HG02981 (cell line): ENCODE measurements at regions not wholly inside any gene's neighbourhood (a gene's known extent, or its start where the extent isn't known, plus 50 kb on each side); places are given as distances from the start of the nearest gene placed in this dataset.
"Not testable (repeated sequence)": the region's sequence is repeated elsewhere in the genome, so short reads cannot be mapped to it uniquely, and the experiment has no call there.

ENCODE experiments used
- ATAC-seq: cut with Tn5 transposase; IDR thresholded peaks from one replicate; pipeline ENCODE4 v1.9.1; 2021; ENCODE audit warnings: mild to moderate bottlenecking, moderate library complexity; ENCODE audit not compliant: unreplicated experiment

- not testable (repeated sequence) for ATAC-seq
These were observed 163.5 kb upstream of the PTCH1 start for GRCh38 chr9:95680306-95680705.

DNA sequence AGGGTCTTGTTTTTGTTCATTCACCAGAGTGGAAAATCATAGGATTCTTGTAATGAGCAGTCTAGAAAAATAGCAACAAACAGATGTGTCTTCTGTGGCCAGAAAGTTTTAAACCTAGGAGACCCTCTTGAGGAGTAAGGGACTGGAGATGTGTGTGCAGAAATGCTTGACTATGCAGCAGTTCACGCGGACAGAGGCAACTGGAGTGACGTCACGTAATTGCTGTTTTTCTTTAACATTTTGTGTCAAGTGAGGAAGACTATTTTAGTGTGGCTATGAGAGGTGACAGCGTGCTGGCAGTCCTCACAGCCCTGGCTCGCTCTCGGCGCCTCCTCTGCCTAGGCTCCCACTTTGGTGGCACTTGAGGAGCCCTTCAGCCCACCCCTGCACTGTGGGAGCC, 163.1 kb upstream of the PTCH1 start:
- ATAC-seq = no peak

DNA sequence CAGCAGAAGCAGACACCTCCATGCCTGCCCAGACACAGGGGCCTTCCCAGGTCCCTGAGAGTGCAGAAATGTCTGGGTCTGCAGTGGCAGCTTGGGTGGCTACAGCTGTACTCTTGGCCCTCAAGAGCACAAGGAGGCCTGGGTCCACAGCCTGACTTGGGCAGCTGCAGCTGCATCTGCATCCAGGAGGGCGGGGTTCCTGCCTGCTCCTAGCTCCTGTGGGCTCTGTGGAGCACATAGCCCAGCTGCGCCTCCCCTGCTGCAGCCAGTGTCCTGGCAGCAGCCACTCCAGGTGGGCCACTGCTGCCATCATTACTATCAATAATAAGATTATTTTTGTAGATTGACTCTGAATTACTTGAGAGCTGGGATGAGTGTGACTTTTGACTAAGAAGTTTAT, 162.0 kb upstream of the PTCH1 start:
- ATAC-seq = no peak

DNA sequence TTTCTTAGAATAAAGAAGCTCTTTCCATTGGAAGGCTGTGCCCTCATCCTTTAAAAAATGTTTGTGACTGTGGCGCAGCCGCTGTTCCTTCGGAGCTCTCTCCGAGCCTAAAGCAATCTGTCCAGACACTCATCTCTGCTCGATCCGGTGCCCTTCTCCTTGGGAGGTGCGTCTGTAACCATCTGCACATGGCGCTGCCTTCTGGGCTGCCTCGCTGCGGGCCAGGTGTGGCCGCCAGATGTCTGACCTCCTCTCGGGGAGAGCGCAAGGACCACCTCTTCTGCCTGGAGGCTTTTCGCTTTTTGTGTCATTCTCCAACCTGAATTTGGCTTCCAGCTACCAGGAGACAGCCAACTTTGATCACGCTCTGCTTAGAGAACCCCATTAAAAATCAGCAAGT, 153.4 kb upstream of the PTCH1 start:
- no peak for ATAC-seq

DNA sequence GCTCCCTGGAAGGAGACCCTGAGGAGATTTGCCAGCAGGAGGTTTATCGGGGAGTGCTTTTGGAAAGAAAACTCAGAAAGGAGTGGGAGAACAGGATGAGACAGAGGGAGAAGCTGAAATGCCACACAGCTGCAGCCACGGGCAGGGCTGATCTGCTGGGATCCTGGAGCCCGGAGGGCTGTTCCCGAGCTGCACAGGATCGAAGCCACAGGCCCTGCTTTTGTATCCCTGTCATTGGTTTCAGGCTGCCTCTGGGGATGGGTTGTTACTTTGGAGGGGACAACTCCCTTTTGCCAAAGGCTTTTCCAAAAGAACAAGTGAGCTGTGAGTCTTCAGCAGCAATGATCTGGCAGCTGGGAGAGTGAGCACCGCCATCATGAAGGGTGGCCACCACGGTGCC, 152.5 kb upstream of the PTCH1 start:
- no peak for ATAC-seq

DNA sequence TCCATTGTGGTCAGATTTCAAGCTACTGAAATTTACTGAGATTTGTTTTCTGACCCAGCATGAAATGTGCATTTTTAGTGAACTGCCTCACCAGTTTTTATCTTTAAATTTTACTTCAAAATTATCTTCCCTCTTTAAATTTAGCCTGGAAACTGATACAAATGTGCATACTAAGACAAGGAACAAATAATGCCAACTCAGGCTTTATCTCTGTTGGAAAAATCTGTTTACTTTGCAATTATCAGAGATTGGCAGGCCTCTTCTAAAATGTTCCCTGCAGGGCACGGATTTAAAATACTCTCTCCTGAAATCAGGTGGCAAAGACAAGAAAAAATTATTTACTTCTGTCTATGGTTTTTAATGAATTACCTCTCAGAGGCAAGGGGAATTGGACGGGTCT, 151.0 kb upstream of the PTCH1 start:
- no peak for ATAC-seq

- no peak for ATAC-seq
These were observed 150.0 kb upstream of the PTCH1 start for GRCh38 chr9:95666785-95667155.

DNA sequence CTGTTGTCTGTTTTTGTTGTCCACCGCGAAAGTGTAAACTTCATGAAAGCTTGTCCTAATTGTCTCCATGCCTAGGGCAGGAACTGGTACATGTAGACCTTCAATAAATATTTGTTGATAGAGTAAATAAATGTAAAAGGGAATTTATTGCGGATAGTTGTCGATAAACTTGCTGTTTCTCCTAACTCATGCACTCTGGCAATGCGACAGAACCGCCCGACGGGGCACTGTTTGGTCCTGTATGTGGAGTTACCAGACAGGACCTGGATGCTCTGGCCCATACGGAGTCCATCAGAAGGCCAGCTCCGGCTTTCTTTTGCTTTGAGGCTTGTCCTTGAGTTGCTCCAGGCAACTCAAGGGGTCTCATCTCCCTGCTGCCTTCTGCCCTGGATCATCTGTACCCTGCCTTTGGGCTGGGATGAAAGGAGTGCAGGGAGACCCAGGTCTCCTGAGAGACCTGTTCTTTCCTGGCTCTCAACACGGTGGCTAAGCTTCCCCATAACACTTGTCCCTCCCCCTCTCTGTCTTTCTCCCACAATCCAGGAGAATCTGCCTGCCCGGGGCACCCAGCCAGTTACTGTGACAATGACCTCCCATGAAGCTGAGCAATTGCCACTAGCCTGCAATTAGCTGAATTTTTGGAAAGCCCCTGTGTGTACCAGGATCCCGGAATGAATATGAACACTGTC, 149.5 kb upstream of the PTCH1 start:
- no peak for ATAC-seq

GRCh38 chr9:95653246-95653645, 136.5 kb upstream of the PTCH1 start:
- no peak for ATAC-seq

GRCh38 chr9:95650720-95651119, 133.9 kb upstream of the PTCH1 start:
- no peak for ATAC-seq

- no peak for ATAC-seq
These were observed 133.0 kb upstream of the PTCH1 start for GRCh38 chr9:95649801-95650213.

DNA sequence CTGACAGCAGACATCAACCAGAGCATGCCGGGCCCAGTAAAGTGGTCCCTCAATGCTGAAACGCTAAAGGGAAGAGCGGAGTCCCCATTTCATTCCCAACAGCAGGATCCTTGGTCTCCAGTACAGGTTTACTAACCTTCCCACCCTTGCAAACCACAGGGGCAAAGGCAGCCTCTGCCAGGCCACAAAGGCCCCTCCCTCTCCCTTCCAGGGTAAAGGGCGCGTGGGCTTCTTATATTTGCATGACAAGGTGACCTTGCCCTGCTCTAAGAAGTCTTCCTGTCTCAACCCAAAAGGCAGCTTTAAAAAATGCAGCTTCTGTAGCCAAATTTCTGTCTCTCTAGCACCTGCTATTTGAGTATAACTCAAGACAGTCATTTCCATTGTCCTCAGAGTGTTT, 131.5 kb upstream of the PTCH1 start:
- no peak for ATAC-seq

DNA sequence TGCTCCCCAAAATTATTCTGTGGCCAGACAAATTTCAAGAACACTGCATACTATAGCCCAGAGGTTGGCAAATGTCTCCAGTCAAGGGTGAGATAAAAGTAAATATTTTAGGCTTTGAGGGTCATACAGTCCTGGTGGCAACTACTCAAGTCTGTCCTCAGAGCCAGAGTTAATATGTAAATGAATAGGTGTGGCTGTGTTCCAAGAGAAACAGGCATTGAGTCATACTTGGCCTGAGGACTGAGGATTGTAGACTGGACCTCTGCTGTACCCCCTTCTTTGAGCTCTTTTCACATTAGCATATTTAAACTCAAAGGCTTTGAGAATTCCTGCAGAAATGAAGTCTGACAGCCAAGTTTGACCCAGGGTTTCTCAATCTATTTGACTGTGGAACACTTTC, 129.2 kb upstream of the PTCH1 start:
- no peak for ATAC-seq

DNA sequence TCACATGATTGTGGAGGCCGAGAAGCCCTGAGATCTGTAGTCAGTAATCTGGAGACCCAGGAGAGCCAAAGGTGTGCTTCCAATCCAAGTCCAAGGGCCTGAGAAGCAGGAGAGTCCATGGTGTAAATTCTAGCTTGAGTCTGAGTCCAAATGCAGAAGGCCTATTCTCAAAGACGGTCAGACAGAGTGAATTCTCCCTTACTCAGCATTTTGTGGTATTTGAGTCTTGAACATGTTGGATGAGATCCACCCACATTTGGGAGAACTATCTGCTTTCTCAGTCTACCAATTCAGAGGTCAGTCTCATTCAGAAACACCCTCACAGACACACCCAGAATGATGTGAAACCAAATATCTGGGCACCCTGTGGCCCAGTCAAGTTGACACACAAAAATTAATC, 128.8 kb upstream of the PTCH1 start:
- ATAC-seq = no peak

DNA sequence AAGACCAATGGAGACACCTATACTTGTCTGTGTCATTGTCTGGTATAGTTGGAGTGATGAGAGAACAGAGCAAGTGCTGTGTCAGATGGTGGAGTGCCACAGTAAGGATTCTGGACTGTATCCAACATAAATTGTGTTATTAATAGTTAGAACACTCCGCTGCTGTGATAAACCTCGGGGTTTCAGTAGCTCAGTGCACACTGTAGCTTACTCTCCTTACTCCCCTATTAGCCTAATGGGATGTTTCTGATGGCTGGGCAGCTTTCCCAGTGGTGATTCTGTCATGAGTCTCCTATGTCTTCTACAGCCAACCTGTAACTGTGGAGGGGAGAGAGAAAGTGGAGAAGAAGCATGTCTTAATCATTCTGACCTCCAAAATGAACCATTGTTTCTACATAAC, 127.6 kb upstream of the PTCH1 start:
- ATAC-seq = no peak

GRCh38 chr9:95643619-95644018, 126.8 kb upstream of the PTCH1 start:
- ATAC-seq = no peak

DNA sequence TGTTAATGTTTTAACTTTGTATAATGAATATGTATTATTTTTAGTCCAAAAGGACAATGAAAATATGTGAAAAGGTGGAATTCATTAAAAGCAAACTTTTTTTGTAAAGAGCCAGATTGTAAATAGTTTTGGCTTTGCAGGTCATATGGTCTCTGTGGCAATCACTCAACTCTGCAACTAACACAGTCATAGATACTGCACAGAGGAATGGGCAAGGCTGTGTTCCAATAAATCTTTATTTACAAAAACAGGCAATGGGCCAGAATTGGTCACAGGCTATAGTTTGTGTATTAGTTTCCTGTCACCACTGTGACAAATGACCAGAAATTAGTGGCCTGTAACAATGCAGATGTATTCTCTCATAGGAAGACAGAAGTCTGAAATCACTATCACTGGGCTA, 125.4 kb upstream of the PTCH1 start:
- ATAC-seq = no peak

GRCh38 chr9:95641586-95641985, 124.8 kb upstream of the PTCH1 start:
- ATAC-seq = no peak

DNA sequence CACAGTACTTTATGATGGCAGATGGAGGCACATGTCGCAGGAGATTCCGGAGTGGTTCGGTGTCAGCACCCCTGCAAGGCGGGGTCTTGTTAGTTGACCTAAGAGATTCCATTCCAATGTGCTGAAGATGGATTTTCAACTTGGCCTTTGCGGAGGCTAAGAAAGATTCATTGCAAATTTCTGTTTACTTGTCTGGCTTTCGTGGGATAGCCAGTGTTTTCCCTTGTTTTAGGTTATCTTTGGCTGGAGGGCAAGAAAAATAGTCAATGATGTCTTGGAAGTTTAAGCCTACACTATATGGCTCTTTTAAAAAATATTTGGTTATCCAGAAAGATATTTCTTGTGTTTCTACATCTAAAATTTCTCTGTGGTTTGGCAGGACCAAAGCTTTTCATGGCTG, 123.6 kb upstream of the PTCH1 start:
- ATAC-seq = no peak

DNA sequence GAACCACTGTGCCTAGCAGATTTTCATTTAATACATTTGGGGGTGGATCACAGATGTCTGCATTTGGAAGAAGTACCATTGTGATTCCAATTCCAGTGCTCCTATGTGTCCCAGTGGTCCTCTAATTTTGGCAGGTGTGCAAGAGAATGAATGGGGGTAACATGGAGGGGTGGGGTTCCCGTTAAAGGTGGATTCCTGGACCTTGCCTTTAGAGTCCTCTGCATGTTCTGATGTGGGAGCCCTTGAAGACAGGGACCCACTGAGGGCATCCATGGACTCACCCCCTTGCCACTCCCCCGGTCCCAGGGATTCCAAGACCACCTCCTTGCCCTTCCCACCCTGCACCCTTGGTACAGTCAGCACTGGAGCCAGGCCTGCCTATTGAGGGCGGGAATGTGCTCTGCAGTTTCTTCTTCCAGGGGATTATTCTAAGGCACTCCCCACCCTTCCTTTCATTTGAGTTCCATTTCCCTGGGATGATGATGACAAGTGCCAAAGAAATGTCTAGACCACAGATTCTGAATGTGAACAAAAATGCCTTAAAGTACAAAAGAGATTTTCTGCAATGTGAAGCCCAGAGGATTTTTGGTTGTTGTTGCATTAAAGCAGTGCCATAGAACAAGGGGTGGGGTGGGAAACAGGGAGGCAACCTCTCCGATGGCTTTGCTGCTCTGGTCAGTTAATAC, 119.4 kb upstream of the PTCH1 start:
- no peak for ATAC-seq

GRCh38 chr9:95634536-95634935, 117.8 kb upstream of the PTCH1 start:
- no peak for ATAC-seq

DNA sequence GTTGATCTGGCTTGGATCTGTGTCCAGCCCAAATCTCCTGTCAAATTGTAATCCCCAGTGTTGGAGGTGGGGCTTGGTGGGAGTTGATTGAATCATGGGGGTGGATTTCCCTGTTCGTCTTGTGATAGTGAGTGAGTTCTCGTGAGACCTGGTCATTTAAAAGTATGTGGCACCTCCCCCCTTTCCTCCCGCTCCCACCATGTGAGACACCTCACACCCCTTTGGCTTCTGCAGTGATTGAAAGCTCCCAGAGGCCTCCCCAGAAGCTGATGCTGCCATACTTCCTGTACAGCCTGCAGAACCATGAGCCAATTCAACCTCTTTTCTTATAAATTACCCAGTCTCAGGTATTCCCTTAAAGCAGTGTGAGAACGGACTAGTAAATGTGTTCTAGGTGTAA, 117.3 kb upstream of the PTCH1 start:
- ATAC-seq = no peak

DNA sequence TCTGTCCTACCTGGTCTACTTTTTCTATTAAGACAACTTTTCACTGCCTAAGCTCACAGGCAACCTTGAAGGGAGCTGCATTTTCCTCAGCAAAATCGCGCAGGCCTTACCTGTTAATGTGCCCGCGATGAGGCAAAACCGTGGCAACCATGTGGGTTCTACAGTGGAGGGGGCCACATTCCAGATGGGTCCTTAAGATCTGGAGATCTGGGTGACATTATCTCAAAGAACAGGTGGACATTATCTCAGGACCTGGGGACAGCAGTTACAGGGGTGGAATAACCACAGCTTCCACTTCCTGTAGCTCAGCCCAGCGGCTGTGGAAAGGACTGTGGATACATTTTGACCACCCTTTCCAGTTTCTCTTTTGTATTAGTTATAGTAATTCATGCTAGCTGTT, 112.8 kb upstream of the PTCH1 start:
- ATAC-seq = no peak
